ENCODE measurements at regions not wholly inside any gene's neighbourhood (a gene's known extent, or its start where the extent isn't known, plus 50 kb on each side); places are given as distances from the start of the nearest gene placed in this dataset.

DNA sequence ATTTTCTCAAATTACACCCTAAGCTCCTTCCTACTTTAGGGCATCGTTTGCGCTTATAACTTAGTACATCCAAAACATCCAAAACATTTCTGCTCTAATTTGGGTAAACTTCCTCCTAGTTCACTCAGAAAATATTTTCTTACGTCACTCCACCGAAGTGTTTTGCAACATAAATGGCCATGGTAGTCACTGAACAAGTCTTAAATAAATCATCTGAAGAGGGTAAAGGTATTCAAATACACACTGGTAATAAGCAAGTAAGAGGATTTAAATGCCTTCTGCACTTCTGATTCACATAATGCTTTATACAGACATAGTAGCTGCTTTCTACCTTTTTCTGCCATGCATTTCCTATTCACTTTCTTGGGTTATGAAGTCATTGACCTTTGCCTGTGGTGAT, 991.9 kb downstream of the NLGN4X start:
- Histone ChIP-seq H3K27ac (ENCODE audit: low read depth in 1 of 2, low read length in 2 of 2) (no peak overlapping the region), H3K27me3 (ENCODE audit: control insufficient read depth in 4 of 4, insufficient read depth in 4 of 4, low read length in 3 of 4) (no peaks in the 10 kb centered on the region), H3K9me3 (ENCODE audit: control insufficient read depth in 4 of 4, low read length in 3 of 4) (no peaks in the 10 kb centered on the region), H3K4me1 (ENCODE audit: control insufficient read depth in 4 of 4, insufficient read depth in 4 of 4, low read length in 3 of 4) (no peaks in the 10 kb centered on the region), H3K36me3 (ENCODE audit: control insufficient read depth in 4 of 4, insufficient read depth in 3 of 4, low read depth in 1 of 4, low read length in 3 of 4) (no peaks in the 10 kb centered on the region), H3K9ac (ENCODE audit: low read depth in 1 of 2, low read length in 2 of 2) (no peak overlapping the region), H3K4me3 (ENCODE audit: low read depth in 1 of 3, low read length in 3 of 3) (no peak overlapping the region)
- DNase-seq (ENCODE audit: low spot score), result no peak
- TF ChIP-seq, protein P1, sequence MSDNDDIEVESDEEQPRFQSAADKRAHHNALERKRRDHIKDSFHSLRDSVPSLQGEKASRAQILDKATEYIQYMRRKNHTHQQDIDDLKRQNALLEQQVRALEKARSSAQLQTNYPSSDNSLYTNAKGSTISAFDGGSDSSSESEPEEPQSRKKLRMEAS (IDR thresholded peaks at IDR 0.05), result no peak
- TF ChIP-seq, protein P2, sequence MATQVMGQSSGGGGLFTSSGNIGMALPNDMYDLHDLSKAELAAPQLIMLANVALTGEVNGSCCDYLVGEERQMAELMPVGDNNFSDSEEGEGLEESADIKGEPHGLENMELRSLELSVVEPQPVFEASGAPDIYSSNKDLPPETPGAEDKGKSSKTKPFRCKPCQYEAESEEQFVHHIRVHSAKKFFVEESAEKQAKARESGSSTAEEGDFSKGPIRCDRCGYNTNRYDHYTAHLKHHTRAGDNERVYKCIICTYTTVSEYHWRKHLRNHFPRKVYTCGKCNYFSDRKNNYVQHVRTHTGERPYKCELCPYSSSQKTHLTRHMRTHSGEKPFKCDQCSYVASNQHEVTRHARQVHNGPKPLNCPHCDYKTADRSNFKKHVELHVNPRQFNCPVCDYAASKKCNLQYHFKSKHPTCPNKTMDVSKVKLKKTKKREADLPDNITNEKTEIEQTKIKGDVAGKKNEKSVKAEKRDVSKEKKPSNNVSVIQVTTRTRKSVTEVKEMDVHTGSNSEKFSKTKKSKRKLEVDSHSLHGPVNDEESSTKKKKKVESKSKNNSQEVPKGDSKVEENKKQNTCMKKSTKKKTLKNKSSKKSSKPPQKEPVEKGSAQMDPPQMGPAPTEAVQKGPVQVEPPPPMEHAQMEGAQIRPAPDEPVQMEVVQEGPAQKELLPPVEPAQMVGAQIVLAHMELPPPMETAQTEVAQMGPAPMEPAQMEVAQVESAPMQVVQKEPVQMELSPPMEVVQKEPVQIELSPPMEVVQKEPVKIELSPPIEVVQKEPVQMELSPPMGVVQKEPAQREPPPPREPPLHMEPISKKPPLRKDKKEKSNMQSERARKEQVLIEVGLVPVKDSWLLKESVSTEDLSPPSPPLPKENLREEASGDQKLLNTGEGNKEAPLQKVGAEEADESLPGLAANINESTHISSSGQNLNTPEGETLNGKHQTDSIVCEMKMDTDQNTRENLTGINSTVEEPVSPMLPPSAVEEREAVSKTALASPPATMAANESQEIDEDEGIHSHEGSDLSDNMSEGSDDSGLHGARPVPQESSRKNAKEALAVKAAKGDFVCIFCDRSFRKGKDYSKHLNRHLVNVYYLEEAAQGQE (IDR thresholded peaks at IDR 0.05), result no peak
- TF ChIP-seq FOXA1 (IDR thresholded peaks at IDR 0.05) (no peak), RAD21 (IDR thresholded peaks at IDR 0.05) (no peak)
- WGBS, result 69% methylated on average over 4 of the region's 4 CpGs

DNA sequence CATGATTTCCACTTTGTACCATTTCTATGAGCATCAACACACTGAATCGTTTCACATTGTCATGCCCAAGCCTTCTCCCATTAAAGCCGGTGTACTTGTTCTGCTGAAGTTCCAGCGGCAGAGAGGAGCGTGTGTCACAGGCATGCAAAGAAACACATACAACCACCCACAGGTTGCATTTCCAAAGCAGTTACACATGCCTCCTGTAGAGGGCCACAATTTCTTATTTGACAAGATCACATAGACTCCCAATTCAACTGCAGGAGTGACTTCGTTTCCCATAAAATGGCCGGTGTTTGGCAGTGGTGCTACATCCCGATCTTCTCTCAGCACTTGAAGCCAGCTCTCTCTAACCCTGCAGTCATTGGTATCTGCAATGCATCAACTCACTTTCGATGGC, 992.6 kb downstream of the NLGN4X start:
- WGBS, result 63% methylated on average over 8 of the region's 8 CpGs
- TF ChIP-seq, protein P2 (IDR thresholded peaks at IDR 0.05), result no peak
- TF ChIP-seq JUND (IDR thresholded peaks at IDR 0.05) (no peak), HNF4G (IDR thresholded peaks at IDR 0.05) (no peak), FOXA1 (IDR thresholded peaks at IDR 0.05) (no peak), RXRA (IDR thresholded peaks at IDR 0.05) (no peak), HNF4A (conservative IDR thresholded peaks at IDR 0.05) (no peak), GABPA (IDR thresholded peaks at IDR 0.05 in 1 of 2, conservative IDR thresholded peaks at IDR 0.05 in 1 of 2) (no peak), FOXA2 (IDR thresholded peaks at IDR 0.05) (no peak), EGR1 (IDR thresholded peaks at IDR 0.05; ENCODE audit: low read depth in 2 of 2) (no peak), RAD21 (IDR thresholded peaks at IDR 0.05) (no peak), YY1 (IDR thresholded peaks at IDR 0.05) (no peak)
- TF ChIP-seq, protein P3, sequence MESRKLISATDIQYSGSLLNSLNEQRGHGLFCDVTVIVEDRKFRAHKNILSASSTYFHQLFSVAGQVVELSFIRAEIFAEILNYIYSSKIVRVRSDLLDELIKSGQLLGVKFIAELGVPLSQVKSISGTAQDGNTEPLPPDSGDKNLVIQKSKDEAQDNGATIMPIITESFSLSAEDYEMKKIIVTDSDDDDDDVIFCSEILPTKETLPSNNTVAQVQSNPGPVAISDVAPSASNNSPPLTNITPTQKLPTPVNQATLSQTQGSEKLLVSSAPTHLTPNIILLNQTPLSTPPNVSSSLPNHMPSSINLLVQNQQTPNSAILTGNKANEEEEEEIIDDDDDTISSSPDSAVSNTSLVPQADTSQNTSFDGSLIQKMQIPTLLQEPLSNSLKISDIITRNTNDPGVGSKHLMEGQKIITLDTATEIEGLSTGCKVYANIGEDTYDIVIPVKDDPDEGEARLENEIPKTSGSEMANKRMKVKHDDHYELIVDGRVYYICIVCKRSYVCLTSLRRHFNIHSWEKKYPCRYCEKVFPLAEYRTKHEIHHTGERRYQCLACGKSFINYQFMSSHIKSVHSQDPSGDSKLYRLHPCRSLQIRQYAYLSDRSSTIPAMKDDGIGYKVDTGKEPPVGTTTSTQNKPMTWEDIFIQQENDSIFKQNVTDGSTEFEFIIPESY (IDR thresholded peaks at IDR 0.05), result no peak
- TF ChIP-seq, protein P4, sequence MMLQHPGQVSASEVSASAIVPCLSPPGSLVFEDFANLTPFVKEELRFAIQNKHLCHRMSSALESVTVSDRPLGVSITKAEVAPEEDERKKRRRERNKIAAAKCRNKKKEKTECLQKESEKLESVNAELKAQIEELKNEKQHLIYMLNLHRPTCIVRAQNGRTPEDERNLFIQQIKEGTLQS (IDR thresholded peaks at IDR 0.05), result no peak
- H3K4me3 ChIP-seq (ENCODE audit: low read depth in 1 of 3, low read length in 3 of 3), result no peak overlapping the region
- H3K9me3 ChIP-seq (ENCODE audit: control insufficient read depth in 4 of 4, low read length in 3 of 4), result no peaks in the 10 kb centered on the region
- no peak overlapping the region for H3K9ac ChIP-seq (ENCODE audit: low read depth in 1 of 2, low read length in 2 of 2)
- no peak overlapping the region for H3K27ac ChIP-seq (ENCODE audit: low read depth in 1 of 2, low read length in 2 of 2)
- H3K36me3 ChIP-seq (ENCODE audit: control insufficient read depth in 4 of 4, insufficient read depth in 3 of 4, low read depth in 1 of 4, low read length in 3 of 4), result no peaks in the 10 kb centered on the region
- no peaks in the 10 kb centered on the region for H3K4me1 ChIP-seq (ENCODE audit: control insufficient read depth in 4 of 4, insufficient read depth in 4 of 4, low read length in 3 of 4)
- no peaks in the 10 kb centered on the region for H3K27me3 ChIP-seq (ENCODE audit: control insufficient read depth in 4 of 4, insufficient read depth in 4 of 4, low read length in 3 of 4)
- no peak for DNase-seq (ENCODE audit: low spot score)

All from liver (tissue), 7 donors.